Fibroblast of skin of scalp (primary cell): ENCODE measurements at regions not wholly inside any gene's neighbourhood (a gene's known extent, or its start where the extent isn't known, plus 50 kb on each side); places are given as distances from the start of the nearest gene placed in this dataset.
"Not testable (repeated sequence)": the region's sequence is repeated elsewhere in the genome, so short reads cannot be mapped to it uniquely, and the experiment has no call there.

ENCODE experiments used
- DNase-seq: peaks from one replicate; pipeline ENCODE4 v3.0.0-alpha.2; 2013

- no peak for DNase-seq
Observed at GRCh38 chr10:83769281-83769820, 370.0 kb upstream of the GHITM start.

DNA sequence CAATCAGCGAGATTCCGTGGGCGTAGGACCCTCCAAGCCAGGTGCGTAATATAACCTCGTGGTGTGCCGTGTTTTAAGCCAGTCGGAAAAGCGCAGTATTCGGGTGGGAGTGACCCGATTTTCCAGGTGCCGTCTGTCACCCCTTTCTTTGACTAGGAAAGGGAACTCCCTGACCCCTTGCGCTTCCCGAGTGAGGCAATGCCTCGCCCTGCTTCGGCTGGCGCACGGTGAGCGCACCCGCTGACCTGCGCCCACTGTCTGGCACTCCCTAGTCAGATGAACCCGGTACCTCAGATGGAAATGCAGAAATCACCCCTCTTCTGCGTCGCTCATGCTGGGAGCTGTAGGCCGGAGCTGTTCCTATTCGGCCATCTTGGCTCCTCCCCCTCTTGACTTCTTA lies 352.6 kb upstream of the GHITM start:
- not testable (repeated sequence) for DNase-seq

DNA sequence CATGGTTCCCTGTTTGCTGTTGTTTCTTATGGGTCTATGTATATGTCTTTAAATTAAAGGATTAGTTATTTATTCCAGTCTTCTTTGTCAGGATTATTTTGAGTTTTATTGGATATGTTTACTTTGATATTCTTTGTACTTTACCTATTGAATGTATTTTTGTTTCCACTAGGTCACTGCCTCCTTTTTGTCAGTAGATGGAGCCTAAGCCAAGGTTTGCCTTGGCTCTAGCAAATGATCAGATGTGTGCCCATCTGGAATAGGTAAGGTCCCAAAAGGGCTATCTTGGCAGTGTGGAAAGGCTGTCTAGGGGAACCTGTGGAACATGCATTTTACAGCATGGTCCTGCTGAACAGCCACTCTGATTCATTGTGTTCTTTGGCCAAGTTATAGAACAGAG lies 337.3 kb upstream of the GHITM start:
- no peak for DNase-seq

GRCh38 chr10:83806717-83807116 lies 332.6 kb upstream of the GHITM start:
- DNase-seq: no peak

GRCh38 chr10:83809001-83809400 lies 330.3 kb upstream of the GHITM start:
- DNase-seq: no peak

GRCh38 chr10:83816942-83817341 lies 322.4 kb upstream of the GHITM start:
- DNase-seq: no peak

DNA sequence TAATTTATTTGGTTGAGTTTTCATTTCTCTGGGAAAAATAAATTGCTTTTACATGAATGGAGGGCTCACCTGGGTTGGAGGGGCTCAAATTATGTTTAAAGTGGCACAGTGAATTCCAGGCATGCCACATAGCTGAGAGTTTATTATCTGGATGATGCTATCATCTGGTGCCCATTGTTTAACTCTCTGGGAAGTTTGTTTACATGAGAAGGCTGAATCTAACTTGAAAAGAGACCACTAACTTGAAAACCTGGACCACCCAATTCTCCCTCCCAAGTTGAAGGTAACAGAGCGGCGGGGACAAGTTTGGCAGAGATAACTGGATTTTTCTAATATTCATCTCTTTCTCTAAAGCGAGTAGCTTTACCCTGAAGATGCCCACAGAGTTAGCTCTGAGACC lies 321.5 kb upstream of the GHITM start:
- no peak for DNase-seq

- no peak for DNase-seq
Observed at GRCh38 chr10:83819609-83820008, 319.7 kb upstream of the GHITM start.

- no peak for DNase-seq
Observed at GRCh38 chr10:83820033-83820432, 319.3 kb upstream of the GHITM start.

DNA sequence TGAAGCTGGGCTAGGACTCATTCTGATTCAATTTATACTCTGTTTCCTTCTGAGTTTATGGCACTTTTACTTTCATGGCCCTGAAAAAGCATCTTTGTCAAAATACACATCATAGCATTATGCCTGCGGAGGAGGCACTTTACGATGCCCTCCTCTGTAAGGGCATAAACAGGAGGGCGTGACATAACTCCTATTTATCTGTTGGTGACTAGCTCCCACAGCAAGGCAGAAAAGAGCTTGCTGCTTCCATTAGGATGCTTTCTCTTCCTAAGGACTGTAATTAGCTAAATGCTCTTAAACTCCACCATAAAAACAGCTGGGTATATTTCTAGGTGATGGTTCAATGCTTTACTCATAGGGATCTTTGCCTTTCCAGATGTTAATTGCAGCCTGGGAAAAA lies 315.2 kb upstream of the GHITM start:
- DNase-seq: no peak

DNA sequence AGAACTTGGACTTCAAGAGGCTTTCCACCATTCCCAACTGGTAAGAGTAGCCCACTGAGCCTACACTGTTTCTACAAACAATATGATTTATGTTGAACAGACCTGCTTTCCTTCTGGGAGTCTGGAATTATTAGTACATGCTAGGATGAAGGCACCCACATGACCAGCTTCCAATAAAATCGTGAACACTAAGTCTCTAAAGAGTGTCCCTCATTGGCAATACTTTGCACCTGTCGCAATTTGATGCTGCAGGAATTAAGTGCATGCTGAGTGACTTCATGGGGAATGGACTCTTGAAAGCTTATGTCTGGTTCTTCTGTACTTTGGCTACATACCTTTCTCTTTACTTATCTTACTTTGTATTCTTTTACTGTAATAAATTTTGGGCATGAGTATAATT lies 305.2 kb upstream of the GHITM start:
- no peak for DNase-seq

DNA sequence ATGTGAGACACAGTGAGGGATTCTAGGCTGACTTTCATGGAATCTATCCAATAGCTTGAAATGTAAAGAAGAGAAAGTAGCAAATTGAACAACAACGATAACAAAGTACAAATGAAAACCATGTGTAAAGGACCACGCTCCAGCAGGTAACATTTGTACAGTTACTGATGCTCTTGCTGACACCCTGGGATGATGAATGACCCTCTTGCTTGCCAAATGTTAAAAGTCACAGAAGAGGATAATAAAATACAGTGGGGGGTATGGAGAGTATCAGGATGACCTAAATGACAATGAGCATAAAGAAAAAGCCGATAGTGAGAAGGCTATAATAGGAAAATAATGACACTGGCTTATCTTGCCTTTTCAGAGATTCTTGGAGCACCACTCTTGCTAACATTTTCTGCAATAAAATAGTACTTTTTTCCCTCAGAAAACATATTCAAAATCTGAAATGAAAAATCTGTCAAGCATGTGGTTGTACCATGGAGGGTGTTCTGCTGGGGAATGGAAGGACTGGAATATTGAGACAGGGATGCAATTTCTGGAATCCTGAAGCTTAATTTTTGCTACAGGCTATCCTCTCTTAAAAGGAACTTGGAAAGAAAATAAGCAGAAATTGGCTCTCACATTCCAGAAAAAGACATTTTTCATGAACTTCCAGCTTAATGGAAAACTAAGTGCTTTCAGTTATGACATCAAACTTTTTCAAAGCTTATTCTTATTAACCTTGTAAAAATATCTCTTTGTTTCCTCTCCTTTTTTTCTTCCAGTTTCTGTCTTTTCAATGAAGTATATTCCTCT lies 303.2 kb upstream of the GHITM start:
- DNase-seq: no peak

- no peak for DNase-seq
Observed at GRCh38 chr10:83848677-83849076, 290.6 kb upstream of the GHITM start.

GRCh38 chr10:83849150-83849549 lies 290.2 kb upstream of the GHITM start:
- no peak for DNase-seq

GRCh38 chr10:83852146-83852545 lies 287.2 kb upstream of the GHITM start:
- DNase-seq: no peak

DNA sequence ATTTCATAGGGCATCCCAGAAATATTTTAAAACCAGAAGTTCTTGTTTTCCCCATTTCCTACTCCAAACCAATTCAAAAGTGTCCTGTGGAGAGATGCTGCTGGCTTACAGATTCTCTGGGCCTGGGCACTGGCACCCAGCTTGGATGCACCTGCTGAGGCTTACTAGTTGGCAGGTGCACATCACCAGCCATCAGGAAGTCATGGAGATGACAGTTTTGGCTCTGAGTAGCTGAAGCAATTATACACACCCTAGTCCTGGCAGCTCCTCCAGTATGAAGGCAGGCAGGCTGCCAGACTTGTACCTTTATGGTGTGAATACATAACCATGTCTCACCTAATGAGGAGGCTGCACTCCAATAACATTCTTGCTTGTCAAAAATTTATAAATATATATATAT lies 276.6 kb upstream of the GHITM start:
- DNase-seq: no peak

- no peak for DNase-seq
Observed at GRCh38 chr10:83863283-83863966, 275.9 kb upstream of the GHITM start.

DNA sequence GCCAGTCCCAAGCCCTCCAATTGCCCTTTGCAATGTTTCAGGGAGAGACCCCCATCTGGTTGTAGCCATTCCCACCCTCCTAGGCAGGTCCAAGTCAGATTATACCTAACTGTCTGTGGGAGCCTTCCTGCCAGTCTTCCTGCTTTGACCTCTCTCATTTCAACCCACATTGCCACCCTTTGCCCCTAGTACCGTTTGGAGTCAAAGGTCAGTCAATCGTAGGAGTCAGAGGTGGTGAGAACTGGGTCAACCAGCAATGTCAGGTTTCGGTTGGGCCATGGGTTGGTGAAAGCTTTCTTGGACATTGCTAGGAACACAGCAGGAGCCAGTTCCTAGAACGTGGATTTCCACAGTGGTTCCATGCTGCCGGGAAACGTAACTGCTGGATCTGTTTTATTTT lies 269.4 kb upstream of the GHITM start:
- no peak for DNase-seq

- DNase-seq: peak; percentile 68
Observed at GRCh38 chr10:83871187-83872081, 267.9 kb upstream of the GHITM start.

DNA sequence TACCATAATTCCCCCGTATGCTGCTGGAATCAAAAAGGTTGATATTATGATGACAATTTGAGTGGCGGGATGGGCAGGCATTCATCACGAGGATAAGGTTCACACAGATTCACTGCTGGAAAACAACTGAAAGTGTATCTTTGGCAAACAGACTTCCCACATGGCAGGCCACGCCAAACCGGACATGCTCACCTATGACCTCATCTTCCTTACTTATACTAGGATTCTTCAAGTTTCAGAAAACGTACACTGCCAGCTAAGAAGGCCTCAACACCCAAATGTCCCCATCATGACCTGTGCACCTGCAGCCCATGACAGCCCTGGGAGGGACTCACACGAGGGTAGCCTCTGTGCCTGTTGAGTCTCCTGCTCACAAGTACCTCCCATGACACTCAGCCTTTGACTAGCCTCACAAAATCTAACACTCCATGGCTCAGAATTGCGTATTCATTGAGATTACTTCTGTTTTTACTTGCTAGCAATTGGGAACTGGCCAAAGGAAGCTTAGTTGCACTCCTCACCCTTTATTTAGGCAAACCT lies 259.0 kb upstream of the GHITM start:
- no peak for DNase-seq

DNA sequence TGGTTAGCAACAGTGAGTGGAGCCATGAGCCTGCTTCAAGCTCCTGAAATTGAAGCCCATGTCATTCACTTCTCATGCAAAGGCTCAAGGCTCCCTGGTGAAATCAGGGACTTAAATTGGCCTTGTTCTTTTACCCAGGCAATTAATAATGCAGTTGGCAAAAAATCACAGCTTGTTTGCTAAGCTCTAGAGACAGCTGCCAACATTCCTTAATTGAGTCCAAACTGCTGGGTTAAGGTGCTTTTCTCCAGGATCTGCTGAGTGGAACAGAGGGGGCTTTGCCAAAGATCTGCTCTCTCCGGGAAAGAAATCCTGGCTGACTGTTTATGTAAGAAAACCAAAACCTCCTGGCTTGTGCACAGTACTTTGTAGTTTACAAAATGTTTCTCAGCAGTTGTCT lies 257.6 kb upstream of the GHITM start:
- no peak for DNase-seq

GRCh38 chr10:83886871-83887270 lies 252.4 kb upstream of the GHITM start:
- no peak for DNase-seq

DNA sequence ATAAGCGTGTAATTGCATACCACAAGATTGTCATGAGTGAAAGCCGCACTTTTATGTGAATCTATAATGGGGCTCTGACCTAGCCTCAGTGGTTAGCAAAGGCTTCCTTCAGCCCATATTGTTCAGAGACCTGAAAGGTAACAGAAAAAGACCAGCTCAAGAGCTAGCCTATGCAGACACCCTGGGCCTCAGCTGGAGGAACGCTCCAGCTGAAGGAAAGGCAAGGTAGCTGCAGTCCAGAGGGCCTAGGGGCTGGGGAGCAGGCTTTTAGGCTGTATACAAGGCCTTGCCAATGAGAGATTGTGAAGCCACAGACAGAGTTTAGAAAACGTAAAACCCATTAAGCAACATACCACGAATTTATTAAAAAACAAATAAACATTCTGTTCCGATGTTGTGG lies 246.6 kb upstream of the GHITM start:
- DNase-seq: no peak
